HG03175 (cell line): ENCODE measurements at regions not wholly inside any gene's neighbourhood (a gene's known extent, or its start where the extent isn't known, plus 50 kb on each side); places are given as distances from the start of the nearest gene placed in this dataset.
"Not testable (repeated sequence)": the region's sequence is repeated elsewhere in the genome, so short reads cannot be mapped to it uniquely, and the experiment has no call there.

Experiments used
- ATAC-seq: cut with Tn5 transposase; IDR thresholded peaks from one replicate; pipeline ENCODE4 v1.9.1; 2021; ENCODE audit warnings: mild to moderate bottlenecking, moderate library complexity; ENCODE audit not compliant: unreplicated experiment

DNA sequence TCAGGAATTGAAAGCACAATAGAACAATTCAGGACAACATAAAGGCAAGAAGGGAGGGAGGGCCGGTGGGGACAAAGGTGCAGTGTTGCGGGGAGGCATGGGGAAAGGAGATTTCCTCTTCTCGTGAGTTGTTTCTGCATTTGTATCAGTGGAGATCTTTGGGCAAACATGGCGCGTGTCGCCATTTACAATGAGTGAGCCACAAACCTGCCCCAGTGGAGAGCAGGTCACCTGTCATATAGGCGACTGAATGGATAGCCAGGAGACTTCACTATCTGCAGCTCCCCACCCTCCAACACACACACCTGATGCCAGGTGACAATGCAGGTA lies 87.7 kb upstream of the SLC45A1 start:
- ATAC-seq = no peak

DNA sequence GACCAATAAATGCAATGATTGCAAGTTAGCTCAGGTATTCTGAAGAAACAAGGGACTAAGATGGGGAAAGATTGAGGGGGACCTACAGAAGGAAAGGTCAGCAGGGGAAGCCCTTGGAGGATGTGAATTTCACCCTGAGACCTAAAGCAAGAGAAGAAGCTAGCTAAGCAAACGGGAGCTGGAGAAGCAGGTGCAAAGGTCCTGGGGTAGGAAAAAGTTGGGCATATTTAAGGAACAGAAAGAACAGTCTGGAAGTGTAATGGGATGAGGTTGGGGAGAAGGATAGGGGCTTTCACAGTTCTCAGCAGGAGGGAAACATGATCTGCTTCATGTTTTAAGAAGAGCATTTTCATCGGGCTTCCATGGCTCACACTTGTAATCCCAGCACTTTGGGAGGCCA lies 89.7 kb upstream of the SLC45A1 start:
- no peak for ATAC-seq

DNA sequence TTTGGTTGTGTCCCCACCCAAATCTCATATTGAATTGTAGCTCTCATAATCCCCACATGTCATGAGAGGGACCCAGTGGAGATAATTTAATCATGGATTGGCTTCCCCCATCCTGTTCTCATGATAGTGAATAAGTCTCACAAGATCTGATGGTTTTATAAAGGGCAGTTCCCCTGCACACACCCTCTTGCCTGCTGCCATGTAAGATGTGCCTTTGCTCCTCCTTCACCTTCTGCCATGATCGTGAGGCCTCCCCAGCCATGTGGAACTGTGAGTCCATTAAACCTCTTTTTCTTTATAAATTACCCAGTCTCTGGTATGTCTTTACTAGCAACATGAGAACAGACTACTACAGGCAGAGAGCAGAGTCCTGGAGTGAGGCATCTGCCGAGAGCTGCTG lies 90.2 kb upstream of the SLC45A1 start:
- ATAC-seq = not testable (repeated sequence)

DNA sequence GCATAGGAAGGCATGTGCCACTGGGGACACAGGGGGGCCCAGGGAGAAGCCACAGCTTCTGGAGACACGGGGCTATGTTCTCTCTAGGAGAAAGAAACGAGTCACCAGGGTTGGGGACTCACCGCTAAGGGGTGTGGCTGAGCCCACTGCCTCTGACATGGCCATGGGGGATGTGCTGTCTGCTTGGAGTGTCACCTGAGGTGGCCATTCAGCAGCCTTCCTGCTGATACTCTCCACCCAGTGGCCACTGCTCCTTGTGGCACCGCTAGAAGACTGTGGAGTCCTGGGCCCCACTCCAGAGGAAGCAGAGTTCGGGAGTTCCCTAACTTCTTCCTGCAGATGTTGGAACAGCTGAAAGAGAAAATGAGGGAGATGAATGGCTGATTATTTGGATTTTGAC lies 91.2 kb upstream of the SLC45A1 start:
- no peak for ATAC-seq

DNA sequence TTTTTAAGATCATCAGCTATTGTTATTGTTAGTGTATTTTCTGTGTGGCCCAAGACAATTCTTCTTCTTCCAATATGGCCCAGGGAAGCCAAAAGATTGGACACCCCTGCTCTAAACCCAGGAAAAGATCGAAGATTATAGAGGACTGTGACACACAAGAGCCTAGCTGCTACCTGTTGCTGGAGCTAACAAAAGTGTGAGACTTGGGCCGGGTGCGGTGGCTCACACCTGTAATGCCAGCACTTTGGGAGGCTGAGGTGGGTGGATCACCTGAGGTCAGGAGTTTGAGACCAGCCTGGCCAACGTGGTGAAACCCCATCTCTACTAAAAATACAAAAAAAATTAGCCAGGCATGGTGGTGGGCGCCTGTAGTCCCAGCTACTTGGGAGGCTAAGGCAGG lies 91.9 kb upstream of the SLC45A1 start:
- not testable (repeated sequence) for ATAC-seq

DNA sequence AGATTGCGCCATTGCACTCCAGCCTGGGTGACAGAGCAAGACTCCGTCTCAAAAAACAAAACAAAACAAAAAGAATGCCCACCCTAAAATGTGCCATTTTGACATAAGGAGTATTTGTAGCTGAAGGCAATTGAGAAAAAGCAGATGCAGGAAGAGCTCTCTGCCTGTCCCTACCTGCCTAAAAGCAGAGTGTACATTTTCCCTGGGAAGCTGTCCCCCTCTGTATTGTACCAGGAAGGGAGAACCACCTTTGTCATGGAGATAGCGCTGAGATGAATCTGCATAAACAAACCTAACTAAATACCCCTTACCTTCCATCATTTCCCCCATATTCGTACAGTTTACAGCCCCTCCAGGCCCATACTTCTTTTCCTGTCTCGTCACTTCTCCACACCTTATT lies 94.4 kb upstream of the SLC45A1 start:
- ATAC-seq = no peak

DNA sequence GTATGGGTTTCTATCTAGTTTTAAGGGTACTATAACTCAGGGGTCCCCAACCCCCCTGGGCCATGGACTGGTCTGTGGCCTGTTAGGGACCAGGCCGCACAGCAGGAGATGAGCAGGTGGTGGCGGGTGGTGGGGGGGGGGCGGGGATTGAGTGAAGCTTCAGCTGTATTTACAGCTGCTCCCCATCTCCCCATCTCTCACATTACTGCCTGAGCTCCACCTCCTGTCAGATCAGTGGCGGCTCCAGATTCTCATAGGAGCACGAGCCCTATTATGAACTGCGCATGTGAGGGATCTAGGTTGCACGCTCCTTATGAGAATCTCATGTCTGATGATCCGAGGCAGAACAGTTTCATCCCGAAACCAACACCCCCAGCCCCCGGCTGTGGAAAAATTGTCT lies 95.1 kb upstream of the SLC45A1 start:
- no peak for ATAC-seq

DNA sequence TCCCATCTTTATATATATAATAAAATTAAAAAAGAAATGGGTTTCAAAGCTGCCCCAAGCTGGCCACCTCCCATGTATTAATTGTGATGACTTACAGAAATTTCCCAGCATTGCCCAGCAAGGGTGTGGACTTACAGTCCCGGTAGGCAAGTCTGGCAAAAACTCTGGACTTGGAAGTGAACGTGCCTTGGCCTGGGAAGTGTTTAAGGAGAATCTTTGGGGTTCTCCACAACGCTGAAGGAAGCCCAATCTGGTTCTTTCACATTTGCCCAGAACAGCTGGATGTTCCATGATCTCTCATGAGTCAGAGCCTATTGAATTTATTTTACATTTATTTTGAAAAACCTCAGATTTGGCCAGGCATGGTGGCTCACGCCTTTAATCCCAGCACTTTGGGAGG lies 98.4 kb upstream of the SLC45A1 start:
- no peak for ATAC-seq

DNA sequence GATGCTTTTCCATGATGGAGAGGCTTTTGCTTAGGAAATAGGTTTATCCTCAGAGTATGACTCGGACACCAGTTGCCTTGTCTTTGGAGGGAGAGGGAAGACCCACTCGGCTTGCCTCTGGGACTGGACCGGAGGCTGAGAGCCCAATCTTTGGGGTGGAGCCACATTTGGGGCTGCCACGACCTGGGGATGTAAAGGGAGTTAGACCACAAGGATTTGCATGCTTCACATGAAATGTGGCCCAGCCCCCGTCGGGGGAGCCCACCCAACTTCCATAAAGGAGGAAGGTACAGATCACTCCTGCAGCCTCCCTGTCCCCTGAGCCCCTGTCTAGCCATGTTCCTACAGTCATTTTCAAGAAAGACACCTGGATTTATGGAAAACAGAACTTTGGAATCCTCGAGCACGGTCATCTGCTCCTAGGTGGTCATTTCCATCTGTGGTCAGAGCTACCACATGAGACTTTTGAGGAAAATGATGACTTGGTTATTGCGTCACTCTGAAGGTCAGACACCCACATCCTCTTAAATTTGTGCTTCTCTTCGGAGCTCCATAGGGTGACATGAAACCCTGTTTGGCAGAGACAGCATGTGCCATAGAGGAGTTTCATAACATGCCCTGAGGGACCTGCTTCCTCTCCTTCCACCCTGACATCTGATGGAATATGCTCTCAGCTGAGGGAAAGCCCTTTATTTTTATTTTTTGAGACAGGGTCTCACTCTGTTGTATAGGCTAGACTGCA lies 99.4 kb upstream of the SLC45A1 start:
- ATAC-seq = no peak

DNA sequence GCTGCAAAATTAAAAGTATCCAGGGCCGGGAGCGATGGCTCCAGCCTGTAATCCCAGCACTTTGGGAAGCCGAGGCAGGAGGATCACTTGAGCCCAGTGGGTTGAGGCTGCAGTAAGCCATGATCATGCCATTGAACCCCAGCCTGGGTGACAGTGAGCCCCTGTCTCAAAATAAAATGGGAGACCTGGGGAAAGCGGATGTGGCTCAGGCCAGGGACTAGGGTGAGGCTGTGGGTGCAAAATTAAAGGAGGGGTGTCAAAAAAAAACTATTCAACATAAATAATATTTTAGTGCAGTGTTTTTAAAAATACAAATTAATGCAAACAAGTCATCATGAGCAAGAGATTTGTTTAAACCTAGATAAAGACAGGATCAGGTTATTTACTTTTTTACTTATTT lies 100.1 kb upstream of the SLC45A1 start:
- ATAC-seq = no peak

DNA sequence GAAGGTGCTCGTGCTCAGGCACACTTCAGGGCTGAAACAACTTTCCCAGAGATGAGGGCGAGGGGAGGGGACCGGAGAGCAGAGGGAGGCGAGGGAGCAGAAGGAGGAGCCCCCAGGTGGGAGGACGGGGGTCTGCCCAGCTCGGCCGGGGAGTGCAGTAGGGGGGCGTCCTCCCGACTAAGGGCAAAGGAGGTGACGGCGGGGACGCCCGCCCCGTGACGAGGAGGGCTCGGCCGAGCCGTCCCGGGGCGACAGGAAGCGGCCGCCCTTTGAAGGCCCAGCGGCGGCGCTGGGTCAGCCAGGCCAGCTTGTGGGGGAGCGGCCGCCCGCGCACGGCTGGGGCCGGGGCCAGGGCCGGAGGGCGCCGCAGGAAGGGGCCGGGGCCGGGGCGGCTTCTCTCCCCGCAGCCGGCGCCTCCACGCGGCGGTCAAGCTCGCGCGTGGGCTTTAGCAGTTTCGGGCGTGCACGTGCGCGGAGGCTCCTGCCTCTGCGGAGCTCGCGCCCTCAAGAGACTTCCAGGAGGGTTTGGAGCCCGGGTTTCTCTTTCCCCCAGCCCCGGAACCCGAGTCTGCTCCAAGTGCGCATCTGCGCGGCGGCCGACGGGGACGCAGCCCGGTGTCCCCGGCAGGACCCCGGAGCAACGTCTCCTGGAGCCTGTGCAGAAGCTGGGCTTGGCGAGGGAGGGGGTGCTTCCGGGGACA lies 100.8 kb upstream of the SLC45A1 start:
- no peak for ATAC-seq

DNA sequence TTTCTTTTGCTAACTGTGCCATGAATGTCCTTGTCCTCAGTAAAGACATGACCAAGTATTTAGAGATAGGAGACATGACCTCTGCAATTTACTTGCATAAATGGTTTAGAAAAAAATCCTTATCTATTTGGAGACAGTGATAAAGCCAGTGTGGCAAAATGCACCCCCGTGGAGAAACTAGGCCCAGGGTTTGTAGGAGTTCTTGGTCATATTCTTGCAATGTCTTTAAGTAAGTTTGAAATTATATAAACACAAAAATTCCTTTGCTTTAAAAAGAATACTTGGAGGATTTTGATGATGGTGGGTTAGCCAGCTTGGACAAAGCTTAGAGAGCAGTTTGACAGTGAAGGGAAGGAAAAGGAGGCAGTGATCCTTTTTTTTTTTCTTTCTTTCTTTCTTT lies 101.9 kb upstream of the SLC45A1 start:
- no peak for ATAC-seq

DNA sequence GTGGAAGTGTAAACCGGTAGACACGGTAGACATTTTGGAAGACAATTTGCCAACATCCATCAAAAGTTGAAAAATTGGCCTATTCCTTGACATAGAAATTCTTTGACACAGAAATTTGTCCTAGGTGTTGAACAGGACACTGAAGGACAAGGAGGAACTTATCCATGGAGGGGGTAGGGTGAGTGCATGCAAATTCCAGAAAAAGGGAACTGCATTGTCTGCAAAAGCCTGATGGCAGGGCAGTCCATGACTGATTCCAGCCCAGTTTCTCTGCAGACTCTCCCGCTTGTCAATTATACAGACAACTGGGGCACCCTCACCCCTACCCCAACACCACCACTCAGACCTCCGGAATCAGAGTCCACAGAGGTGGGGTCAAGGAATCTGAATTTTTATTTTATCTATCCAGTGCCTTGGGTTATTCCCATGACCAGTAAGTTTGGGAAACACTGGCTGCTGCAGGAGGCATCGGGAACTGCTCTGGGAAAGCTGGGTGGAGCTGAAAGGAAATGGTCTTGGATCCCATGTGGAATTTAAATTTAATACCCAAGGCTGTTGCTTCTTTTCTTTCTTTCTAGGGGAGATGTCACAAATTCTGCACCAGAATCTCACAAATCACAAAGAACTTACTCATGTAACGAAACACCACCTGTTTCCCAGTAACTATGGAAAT lies 103.3 kb upstream of the SLC45A1 start:
- no peak for ATAC-seq

DNA sequence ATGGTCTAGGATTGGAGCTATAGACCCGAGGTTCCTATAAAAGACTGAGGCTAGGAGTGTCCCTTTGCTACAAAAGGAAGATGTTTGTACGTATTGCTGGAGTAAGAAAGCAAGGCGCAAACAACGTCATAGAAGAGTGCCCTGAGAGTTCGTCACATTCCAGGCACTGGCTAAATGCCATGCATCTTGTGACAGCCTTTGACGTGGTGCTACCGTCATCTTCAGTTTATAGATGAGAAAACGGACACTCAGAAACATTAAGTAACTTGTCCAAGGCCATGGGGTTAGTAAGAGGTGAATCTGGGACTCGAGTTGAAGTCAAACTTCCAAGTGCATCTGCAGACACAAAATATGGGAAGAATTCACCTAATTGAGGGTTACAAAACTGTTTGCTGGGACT lies 104.2 kb upstream of the SLC45A1 start:
- ATAC-seq = no peak

DNA sequence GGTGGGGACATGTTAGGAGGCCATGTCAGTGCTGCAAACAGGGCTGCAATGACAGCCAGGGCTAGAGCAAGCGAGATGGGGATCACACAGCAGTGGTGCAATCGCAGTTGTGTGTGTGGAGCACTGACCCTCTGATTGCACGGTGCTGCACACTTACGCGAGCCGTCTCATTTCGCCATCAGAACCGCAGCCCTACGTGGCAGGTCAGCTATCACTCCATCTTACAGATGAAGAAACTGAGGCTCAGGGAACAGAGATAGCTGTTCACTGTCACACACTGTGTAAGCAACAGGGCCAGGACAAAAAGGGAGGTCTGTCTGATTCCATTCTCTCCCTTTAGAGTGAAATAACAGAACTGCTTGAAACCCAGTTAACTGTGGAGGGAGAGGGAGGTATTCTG lies 104.8 kb upstream of the SLC45A1 start:
- ATAC-seq = no peak

DNA sequence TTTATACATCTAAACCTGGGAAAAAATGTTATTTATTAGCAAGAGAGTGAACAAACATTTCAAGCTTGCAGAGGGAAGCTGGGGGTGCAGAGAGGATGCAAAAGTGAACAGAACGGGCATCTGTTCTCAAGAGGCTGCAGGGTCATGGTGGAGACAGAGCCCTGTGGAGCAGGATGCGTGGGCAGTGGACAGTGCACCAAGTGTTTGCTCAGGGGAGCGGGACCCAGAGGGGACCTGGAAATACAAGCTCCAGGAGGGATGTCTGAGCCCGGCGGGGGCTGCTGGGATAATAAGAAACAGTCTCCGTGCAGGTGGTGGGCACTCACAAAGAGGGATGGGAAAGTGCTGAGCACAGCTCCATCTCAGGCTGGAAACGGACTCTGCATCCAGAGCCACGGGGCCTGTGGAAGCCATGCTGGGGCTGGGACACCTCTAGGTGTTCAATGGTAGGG lies 105.3 kb upstream of the SLC45A1 start:
- no peak for ATAC-seq

DNA sequence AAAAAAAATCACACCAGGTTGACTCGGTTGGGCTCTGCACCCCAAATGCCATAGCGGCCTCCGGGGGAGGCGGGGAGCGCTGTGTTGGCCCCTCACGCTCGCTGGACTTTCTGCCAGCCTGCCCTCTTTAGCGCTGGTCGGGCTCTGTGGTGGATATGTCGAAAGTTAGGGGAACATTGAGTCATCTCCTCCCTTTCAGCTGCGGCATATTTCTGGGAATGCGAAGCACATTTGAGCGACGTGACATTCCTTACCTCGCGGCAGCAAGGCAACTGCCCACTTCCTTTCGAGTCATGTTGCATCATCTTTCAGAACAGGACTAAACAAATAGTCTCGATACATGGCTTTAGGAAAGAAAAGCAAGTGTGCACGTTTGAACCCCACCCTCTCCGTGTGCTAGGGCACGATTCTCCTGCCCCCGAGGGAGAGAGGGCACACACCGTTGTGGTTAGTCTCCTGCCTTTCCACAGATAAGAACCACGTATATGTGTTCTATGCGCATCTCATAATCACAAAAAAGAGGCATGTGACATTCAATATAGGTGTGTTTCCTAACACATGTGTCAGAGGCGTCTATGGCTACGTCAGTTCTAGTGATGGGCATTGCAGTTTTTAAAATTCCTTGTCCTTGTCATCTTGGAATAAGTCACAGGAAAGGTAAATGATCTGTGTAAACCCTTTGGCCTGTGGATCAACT lies 105.9 kb upstream of the SLC45A1 start:
- no peak for ATAC-seq

DNA sequence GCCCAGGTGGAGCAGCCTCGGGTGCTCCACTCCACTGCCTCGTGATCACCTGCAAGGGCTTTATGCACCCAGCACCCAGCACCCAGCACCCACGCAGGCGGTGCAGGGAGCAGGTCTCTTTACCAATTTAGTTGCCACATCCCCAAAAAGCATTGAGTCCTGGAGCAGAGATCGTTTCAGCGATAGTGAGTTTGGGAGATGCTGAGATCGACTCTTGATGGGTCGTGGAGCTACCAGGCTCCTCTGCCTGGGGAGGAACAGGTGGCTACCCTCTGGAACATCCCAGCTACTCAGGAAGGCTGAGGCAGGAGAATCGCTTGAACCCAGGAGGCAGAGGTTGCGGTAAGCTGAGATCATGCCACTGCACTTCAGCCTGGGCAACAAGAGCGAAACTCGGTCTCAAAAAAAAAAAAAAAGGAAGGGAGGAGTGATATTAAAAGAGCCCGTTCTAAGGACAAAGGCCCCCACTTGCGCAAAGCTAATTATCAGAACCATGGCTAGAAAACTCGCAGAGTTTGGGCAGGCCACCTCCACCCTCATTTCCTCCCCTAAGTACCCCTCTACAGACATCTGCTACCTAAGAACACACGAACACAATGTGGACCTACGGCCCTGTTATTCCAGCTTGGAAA lies 106.5 kb upstream of the SLC45A1 start:
- ATAC-seq = no peak

DNA sequence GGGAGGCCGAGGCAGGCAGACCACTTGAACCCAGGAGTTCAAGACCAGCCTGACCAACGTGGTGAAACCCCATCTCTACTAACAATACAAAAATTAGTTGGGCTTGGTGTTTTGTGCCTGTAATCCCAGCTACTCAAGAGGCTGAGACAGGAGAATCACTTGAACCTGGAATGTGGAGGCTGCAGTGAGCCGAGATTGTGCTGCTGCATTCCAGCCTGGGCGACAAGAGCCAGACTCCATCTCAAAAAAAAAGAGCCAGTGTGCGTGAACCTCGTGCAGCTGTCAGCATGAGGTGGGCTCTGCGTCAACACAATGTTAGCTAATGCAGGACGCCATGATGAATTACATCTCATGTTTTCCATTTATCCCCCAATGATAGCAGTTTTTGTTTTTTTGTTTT lies 110.7 kb upstream of the SLC45A1 start:
- no peak for ATAC-seq

DNA sequence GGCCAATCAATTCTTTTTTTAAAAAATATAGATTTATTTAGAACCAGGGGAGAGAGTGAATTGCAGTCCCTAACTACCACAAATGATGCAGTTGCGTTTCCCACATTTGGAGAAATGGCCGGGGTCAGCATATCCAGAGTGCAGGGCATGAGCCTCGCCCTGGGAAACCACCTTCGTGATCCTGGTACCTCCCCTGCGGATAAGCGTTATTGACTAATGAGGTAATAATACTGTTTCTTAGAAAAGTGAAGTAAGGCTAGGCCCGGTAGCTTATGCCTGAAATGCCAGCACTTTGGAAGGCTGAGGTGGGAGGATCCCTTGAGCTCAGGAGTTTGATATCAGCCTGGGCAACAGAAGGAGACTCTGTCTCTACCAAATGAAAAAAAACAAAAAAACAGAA lies 111.5 kb upstream of the SLC45A1 start:
- ATAC-seq = no peak

DNA sequence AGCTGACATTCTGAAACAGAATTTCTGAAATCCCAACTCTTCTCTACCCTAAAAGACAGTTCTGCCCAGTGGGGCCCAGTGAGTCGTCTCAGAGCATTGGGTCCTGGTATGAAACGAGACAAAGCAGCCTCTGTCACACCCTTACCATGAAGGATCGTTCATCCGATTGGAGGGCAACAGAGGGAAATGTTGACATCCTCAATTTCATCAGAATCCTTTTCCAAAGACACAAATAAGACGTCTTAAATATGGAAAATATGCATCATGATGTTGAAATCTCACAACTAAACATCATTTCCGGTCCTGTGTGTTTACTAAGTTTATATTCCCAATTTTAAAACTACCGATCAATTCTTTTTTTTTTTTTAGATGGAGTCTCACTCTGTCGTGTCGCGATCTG lies 112.1 kb upstream of the SLC45A1 start:
- ATAC-seq = no peak
